Natural killer cell (primary cell): ENCODE measurements at regions not wholly inside any gene's neighbourhood (a gene's known extent, or its start where the extent isn't known, plus 50 kb on each side); places are given as distances from the start of the nearest gene placed in this dataset.

Experiments used
- ATAC-seq, 3 donors: fragments of 150-1000 bp in 2 of 3; fragments of 200-7000 bp in 1 of 3; cut with Tn5 transposase; 1 replicate in 1 of 3; 2 replicates in 2 of 3; pipeline ENCODE4 v1.10.0; 2021; ENCODE audit warnings: mild to moderate bottlenecking in 2 of 3, moderate library complexity in 2 of 3
- DNase-seq, 2 donors: peaks; one replicate each; pipeline versions ENCODE4 v3.0.0 to v3.0.0-alpha.2; 2013 to 2021; ENCODE audit warnings: mixed read lengths in 1 of 2
- H3K27ac ChIP-seq: one replicate; pipeline ENCODE4 v1.5.1; 2013; ENCODE audit warnings: mild to moderate bottlenecking, low read length
- H3K27me3 ChIP-seq: one replicate; pipeline ENCODE4 v1.6.1; 2013; ENCODE audit warnings: low read length; ENCODE audit not compliant: control insufficient read depth, insufficient read depth
- H3K36me3 ChIP-seq: one replicate; pipeline ENCODE4 v1.6.1; 2013; ENCODE audit warnings: low read length; ENCODE audit not compliant: control insufficient read depth, insufficient read depth
- H3K4me1 ChIP-seq: one replicate; pipeline ENCODE4 v1.6.1; 2013; ENCODE audit warnings: low read length; ENCODE audit not compliant: control insufficient read depth, insufficient read depth
- H3K4me3 ChIP-seq: one replicate; pipeline ENCODE4 v1.5.1; 2013; ENCODE audit warnings: low read length
- H3K9me3 ChIP-seq: one replicate; pipeline ENCODE4 v1.6.1; 2013; ENCODE audit warnings: low read length; ENCODE audit not compliant: control insufficient read depth, insufficient read depth
- H3K27ac Mint-ChIP-seq, 2 donors: one replicate each; pipeline ENCODE4 v1.8.0; 2022; ENCODE audit warnings: mild to moderate bottlenecking in 2 of 2, mixed read lengths in 2 of 2, moderate library complexity in 1 of 2
- H3K27me3 Mint-ChIP-seq, 2 donors: one replicate each; pipeline ENCODE4 v1.8.0; 2022; ENCODE audit warnings: low read depth in 2 of 2, mixed read lengths in 2 of 2
- H3K36me3 Mint-ChIP-seq: one replicate; pipeline ENCODE4 v1.8.0; 2022; ENCODE audit warnings: mixed read lengths
- H3K4me1 Mint-ChIP-seq, 2 donors: one replicate each; pipeline ENCODE4 v1.8.0; 2022; ENCODE audit warnings: mixed read lengths in 2 of 2
- H3K4me3 Mint-ChIP-seq: one replicate; pipeline ENCODE4 v1.8.0; 2022; ENCODE audit warnings: mild to moderate bottlenecking, moderate library complexity, mixed read lengths
- H3K9me3 Mint-ChIP-seq, 2 donors: one replicate each; pipeline ENCODE4 v1.8.0; 2022; ENCODE audit warnings: mixed read lengths in 2 of 2
- WGBS: methylation state at CpG from one replicate; pipeline ENCODE4 v1.1.7; 2013; ENCODE audit warnings: missing lambda C conversion rate; ENCODE audit not compliant: insufficient coverage; 5-methylcytosine and 5-hydroxymethylcytosine counted together
- intact Hi-C: fragments of 100-400 bp; cut with micrococcal nuclease; formaldehyde crosslinking; loops from one replicate; pipeline ENCODE4 v1.14.2; 2022
- TF ChIP-seq, protein P1 (sequence below): fragments of 200-600 bp; IDR thresholded peaks from one replicate; pipeline ENCODE4 v1.8.0; 2022; ENCODE audit warnings: antibody characterized with exemption

DNA sequence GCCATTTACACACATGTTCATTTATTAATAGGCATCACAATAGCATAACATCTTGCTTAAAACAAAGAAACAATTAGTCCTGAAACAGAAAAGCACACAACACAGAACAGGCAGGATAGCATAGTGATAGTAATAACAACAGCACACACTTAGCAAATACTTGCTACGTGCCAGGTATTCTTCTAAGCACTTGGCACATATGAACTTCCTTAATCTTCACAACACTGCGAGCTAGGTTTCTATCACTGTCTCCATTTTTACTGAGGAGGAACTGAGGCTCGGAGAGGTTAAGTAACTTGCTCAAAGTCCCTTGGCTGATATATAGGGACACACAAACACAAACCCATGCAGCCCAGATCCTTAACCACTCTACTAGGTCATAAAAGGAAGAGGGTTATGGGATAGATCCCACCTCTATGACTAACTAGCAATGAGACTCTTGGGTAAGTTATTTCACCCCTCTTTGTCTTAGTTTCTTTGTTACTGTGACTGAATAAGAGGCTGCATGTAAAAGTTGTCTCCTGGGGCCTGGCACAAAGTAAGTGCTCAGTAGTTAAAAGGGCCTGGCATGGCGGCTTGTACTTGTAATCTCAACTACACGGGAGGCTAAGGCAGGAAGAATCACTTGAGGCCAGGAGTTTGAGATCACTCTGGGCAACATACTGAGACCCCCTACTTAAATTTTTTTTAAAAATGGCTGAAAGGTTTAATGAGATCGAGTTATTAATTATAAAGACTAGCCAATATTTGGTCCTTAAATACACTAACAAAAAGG lies 181.0 kb upstream of the RHOBTB1 start:
- Histone ChIP-seq H3K36me3 (no peaks in the 10 kb centered on the region), H3K9me3 (no peaks in the 10 kb centered on the region), H3K27me3 (no peaks in the 10 kb centered on the region), H3K4me1 (no peaks in the 10 kb centered on the region), H3K4me3 (no peak overlapping the region), H3K27ac (no peak overlapping the region)
- ATAC-seq (no peak), DNase-seq (no peak)
- intact Hi-C loops: no loop called here
- H3K4me1 Mint-ChIP-seq: peaks cover 9 to 10% of the 10 kb centered on the region in 2 donors
- H3K36me3 Mint-ChIP-seq: no peaks in the 10 kb centered on the region
- H3K27me3 Mint-ChIP-seq: no peaks in the 10 kb centered on the region
- H3K9me3 Mint-ChIP-seq: no peaks in the 10 kb centered on the region
- no peak overlapping the region for H3K4me3 Mint-ChIP-seq
- TF ChIP-seq, protein P1, sequence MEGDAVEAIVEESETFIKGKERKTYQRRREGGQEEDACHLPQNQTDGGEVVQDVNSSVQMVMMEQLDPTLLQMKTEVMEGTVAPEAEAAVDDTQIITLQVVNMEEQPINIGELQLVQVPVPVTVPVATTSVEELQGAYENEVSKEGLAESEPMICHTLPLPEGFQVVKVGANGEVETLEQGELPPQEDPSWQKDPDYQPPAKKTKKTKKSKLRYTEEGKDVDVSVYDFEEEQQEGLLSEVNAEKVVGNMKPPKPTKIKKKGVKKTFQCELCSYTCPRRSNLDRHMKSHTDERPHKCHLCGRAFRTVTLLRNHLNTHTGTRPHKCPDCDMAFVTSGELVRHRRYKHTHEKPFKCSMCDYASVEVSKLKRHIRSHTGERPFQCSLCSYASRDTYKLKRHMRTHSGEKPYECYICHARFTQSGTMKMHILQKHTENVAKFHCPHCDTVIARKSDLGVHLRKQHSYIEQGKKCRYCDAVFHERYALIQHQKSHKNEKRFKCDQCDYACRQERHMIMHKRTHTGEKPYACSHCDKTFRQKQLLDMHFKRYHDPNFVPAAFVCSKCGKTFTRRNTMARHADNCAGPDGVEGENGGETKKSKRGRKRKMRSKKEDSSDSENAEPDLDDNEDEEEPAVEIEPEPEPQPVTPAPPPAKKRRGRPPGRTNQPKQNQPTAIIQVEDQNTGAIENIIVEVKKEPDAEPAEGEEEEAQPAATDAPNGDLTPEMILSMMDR: no peak
- no peak overlapping the region for H3K27ac Mint-ChIP-seq
- 74% methylated on average over 5 of the region's 6 CpGs for WGBS

DNA sequence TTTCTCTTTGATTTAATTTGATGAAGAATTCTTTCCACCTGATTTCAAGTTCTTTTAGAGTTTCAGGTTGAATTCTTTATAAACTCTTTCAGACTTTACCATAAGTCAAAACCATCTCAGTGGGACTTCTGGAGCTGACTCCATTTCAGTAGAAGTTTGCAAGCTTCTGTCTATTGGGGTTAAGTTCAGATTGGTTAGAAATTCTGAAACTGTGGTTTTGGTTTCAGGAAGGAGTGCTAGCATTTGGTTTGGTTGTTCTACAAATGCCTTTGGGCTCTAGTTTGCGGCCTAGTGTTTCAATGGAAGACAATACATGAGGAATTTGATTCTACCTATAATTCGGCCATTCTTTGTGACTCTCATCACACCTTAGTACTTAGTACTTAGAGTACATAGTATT lies 176.8 kb upstream of the RHOBTB1 start:
- no peaks in the 10 kb centered on the region for H3K4me1 ChIP-seq
- no peak overlapping the region for H3K4me3 ChIP-seq
- H3K27ac ChIP-seq: no peak overlapping the region
- Mint-ChIP-seq H3K36me3 (no peaks in the 10 kb centered on the region), H3K27me3 (no peaks in the 10 kb centered on the region), H3K4me1 (peaks cover 5 to 7% of the 10 kb centered on the region in 2 donors), H3K4me3 (no peak overlapping the region), H3K9me3 (no peaks in the 10 kb centered on the region), H3K27ac (no peak overlapping the region)
- no peak for ATAC-seq
- TF ChIP-seq, protein P1: no peak
- no peaks in the 10 kb centered on the region for H3K9me3 ChIP-seq
- WGBS: 80% methylated on average over 1 of the region's 2 CpGs
- no peak for DNase-seq
- intact Hi-C loops: no loop called here
- H3K36me3 ChIP-seq: no peaks in the 10 kb centered on the region
- H3K27me3 ChIP-seq: no peaks in the 10 kb centered on the region

DNA sequence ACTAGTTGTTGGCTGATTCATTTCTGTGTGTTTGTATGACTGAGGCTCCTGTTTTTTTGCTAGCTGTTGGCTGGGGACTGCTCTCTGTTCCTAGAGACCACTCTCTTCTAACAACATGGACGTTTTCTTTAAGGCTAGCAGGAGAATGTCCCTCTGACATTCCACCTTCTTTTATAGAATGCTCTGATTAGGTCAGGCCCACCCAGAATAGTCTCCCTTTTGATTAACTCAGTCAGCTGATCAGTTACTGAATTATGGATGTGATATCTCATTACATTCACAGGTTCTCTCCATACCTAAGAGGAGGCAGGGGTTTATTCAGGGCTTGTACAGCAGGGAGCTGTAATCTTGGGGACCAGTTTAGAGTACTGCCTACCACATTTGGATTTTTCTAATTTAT lies 175.6 kb upstream of the RHOBTB1 start:
- no peaks in the 10 kb centered on the region for H3K27me3 Mint-ChIP-seq
- DNase-seq: no peak
- no peaks in the 10 kb centered on the region for H3K36me3 ChIP-seq
- H3K4me1 Mint-ChIP-seq: no peaks in the 10 kb centered on the region
- TF ChIP-seq, protein P1: no peak
- ATAC-seq: no peak
- no peak overlapping the region for H3K4me3 Mint-ChIP-seq
- no peak overlapping the region for H3K4me3 ChIP-seq
- H3K27ac ChIP-seq: no peak overlapping the region
- H3K9me3 ChIP-seq: no peaks in the 10 kb centered on the region
- H3K9me3 Mint-ChIP-seq: no peaks in the 10 kb centered on the region
- WGBS: 80% methylated on average over 1 of the region's 1 CpG
- intact Hi-C loops: no loop called here
- no peaks in the 10 kb centered on the region for H3K36me3 Mint-ChIP-seq
- H3K4me1 ChIP-seq: no peaks in the 10 kb centered on the region
- no peaks in the 10 kb centered on the region for H3K27me3 ChIP-seq
- H3K27ac Mint-ChIP-seq: no peak overlapping the region

DNA sequence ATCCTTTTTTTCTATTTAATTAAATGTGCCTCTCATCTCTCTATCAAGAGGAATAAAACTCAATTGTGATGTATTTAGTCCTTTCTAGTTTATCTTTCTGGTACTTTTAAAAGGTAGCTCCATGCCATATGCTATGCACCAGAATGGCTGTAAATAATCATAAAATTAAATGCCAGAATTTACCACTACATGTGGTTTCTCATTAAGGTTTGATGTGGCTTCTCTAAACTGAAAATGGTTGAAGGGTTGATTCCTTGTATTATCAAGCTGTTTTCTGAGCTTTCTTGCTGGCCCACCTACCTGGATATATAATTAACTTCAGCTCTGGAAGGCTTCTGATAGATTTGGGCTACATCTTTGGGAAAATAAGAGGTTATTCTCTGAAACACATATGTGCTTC lies 171.9 kb upstream of the RHOBTB1 start:
- H3K9me3 ChIP-seq: no peaks in the 10 kb centered on the region
- Mint-ChIP-seq H3K27me3 (no peaks in the 10 kb centered on the region), H3K27ac (no peak overlapping the region), H3K9me3 (no peaks in the 10 kb centered on the region), H3K4me1 (no peaks in the 10 kb centered on the region), H3K36me3 (no peaks in the 10 kb centered on the region), H3K4me3 (no peak overlapping the region)
- H3K27me3 ChIP-seq: no peaks in the 10 kb centered on the region
- H3K36me3 ChIP-seq: no peaks in the 10 kb centered on the region
- no peak for ATAC-seq
- DNase-seq: no peak
- no peak overlapping the region for H3K27ac ChIP-seq
- intact Hi-C loops: no loop called here
- no peaks in the 10 kb centered on the region for H3K4me1 ChIP-seq
- no peak overlapping the region for H3K4me3 ChIP-seq
- TF ChIP-seq, protein P1: no peak
